Subcutaneous abdominal adipose tissue (tissue), 5 donors: ENCODE measurements at regions not wholly inside any gene's neighbourhood (a gene's known extent, or its start where the extent isn't known, plus 50 kb on each side); places are given as distances from the start of the nearest gene placed in this dataset.

Experiments used
- H3K27ac ChIP-seq: one replicate; pipeline ENCODE4 v1.7.0; 2013; ENCODE audit warnings: low read depth, mild to moderate bottlenecking, inconsistent platforms, low read length, moderate library complexity
- H3K27me3 ChIP-seq, 5 donors: one replicate each; pipeline ENCODE4 v1.7.0; 2013; ENCODE audit warnings: low read length in 5 of 5, inconsistent platforms in 1 of 5; ENCODE audit not compliant: control insufficient read depth in 5 of 5, insufficient read depth in 4 of 5
- H3K36me3 ChIP-seq, 5 donors: one replicate each; pipeline ENCODE4 v1.7.0; 2013; ENCODE audit warnings: low read length in 5 of 5; ENCODE audit not compliant: control insufficient read depth in 5 of 5, insufficient read depth in 5 of 5
- H3K4me1 ChIP-seq, 5 donors: one replicate each; pipeline ENCODE4 v1.7.0; 2013; ENCODE audit warnings: low read length in 5 of 5, mild to moderate bottlenecking in 3 of 5, moderate library complexity in 1 of 5; ENCODE audit not compliant: control insufficient read depth in 5 of 5, insufficient read depth in 5 of 5
- H3K4me3 ChIP-seq, 5 donors: one replicate each; pipeline ENCODE4 v1.7.0; 2013; ENCODE audit warnings: low read length in 5 of 5, low read depth in 1 of 5
- H3K9ac ChIP-seq, 5 donors: one replicate each; pipeline ENCODE4 v1.7.0; 2013; ENCODE audit warnings: low read length in 5 of 5, mild to moderate bottlenecking in 4 of 5, moderate library complexity in 3 of 5
- H3K9me3 ChIP-seq, 5 donors: one replicate each; pipeline ENCODE4 v1.7.0; 2013; ENCODE audit warnings: low read length in 5 of 5; ENCODE audit not compliant: control insufficient read depth in 5 of 5
- donor health status: healthy.
- donor health status: healthy.
- donor health status: healthy.
- donor health status: healthy.
- donor health status: healthy.

DNA sequence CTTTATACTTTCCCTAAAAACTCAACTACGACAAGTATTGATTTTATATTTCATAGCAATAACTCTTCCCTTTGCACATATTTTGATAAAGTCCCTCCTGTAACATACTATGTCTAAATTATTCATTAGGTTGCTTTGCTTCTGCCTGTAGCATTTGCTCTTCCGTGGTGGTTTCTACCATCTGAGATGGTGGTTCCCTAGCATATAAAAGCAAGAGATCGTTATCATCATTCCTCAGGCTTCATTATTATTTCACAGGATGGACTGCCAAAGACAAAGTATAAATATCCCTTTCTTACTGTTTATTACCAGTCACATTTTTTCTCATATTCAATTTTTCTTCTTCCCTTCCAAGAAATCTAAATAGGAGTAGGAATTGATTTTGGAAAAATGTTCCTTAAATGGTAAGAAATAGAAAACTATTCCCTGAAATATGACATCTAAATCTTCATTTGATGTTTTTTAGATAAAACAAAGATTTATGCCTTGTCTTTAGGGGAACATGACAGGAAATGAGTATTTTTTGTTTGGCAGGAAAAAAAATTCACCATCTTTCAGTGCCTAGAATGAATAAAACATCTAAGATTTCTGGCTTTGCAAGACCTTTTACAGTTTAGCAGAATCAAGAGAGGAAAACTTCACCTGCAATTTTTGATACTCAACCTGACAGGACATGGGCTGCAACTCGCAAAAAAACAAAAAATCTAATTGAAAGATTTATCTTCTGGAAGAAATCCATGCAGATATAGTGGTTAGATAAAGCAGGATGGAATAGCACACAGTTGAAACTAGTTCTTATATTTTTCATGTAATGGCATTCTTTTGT lies 340.0 kb downstream of the SPRY2 start:
- Histone ChIP-seq H3K9me3 (no peaks in the 10 kb centered on the region), H3K4me1 (no peaks in the 10 kb centered on the region), H3K9ac (no peak overlapping the region), H3K4me3 (no peak overlapping the region), H3K27me3 (no peaks in the 10 kb centered on the region), H3K27ac (no peak overlapping the region), H3K36me3 (no peaks in the 10 kb centered on the region)

DNA sequence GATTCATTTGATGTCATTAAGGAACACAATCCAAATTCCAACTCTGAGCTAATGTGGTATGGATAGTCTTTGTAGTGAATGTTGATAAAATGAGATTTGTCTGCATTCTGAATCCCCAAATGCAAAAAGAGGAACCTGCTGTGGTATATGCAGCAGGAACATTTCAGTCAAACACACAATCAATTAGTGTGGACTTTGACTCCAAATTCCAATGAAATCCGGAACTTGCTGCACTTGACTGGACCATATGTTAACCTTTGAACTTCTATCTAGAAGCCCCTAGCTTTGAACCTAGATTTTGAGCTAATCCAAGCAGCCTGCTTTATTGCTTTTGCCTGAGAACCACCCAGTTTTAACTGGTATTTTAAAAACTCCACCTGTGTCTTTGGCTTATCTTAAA lies 341.3 kb downstream of the SPRY2 start:
- Histone ChIP-seq H3K36me3 (no peaks in the 10 kb centered on the region), H3K9me3 (no peaks in the 10 kb centered on the region), H3K4me3 (no peak overlapping the region), H3K9ac (no peak overlapping the region), H3K27ac (no peak overlapping the region), H3K4me1 (no peaks in the 10 kb centered on the region), H3K27me3 (no peaks in the 10 kb centered on the region)

DNA sequence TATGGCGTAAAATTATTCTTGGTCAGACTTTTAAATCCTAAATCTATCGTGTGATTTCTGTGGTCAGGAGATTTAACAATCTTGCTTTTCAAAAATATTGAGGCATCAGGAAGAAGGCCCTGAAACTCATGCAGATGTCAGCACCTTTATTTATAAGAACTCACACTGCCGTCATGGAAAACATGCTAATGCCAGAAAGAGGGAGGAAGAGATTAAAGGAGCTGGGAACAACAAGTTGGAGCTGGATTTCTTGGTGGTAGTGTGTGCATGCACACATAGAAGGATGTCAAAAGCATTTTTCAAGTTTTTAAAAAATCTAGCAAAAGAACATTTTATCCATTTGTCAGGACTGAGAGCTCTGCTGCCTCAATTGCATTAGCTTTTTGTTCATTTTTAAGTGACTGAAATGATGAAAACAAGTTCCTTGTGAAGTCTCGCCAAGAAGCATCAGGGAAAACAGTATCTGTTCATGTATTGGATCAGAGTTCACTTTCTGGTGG lies 342.5 kb downstream of the SPRY2 start:
- Histone ChIP-seq H3K9ac (no peak overlapping the region), H3K36me3 (no peaks in the 10 kb centered on the region), H3K4me1 (no peaks in the 10 kb centered on the region), H3K27me3 (no peaks in the 10 kb centered on the region), H3K27ac (no peak overlapping the region), H3K4me3 (no peak overlapping the region), H3K9me3 (no peaks in the 10 kb centered on the region)

GRCh38 chr13:79997244-79997643 lies 343.7 kb downstream of the SPRY2 start:
- Histone ChIP-seq H3K27ac (no peak overlapping the region), H3K4me3 (no peak overlapping the region), H3K4me1 (no peaks in the 10 kb centered on the region), H3K27me3 (no peaks in the 10 kb centered on the region), H3K9ac (no peak overlapping the region), H3K9me3 (no peaks in the 10 kb centered on the region), H3K36me3 (no peaks in the 10 kb centered on the region)

DNA sequence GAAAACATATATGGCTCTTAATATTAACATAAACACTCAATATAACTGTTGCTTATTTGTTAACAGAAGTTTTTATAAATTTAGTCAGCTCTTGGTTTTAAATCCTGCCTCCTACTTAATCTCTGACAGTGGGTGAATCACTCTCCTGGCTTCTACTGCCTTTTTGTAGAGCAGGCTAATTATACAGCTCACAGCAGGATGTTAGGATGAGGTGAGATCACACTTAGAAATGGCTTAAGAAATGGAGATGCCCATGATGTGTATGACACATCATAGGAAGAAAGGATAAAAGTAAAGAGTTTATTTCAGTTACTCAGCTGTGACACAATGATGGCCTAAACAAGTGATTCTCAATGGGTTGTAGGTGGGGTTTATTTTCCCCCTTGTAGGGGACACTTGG lies 345.6 kb downstream of the SPRY2 start:
- H3K9ac ChIP-seq = no peak overlapping the region
- H3K9me3 ChIP-seq = no peaks in the 10 kb centered on the region
- H3K4me1 ChIP-seq = no peaks in the 10 kb centered on the region
- no peaks in the 10 kb centered on the region for H3K27me3 ChIP-seq
- H3K36me3 ChIP-seq = no peaks in the 10 kb centered on the region
- no peak overlapping the region for H3K4me3 ChIP-seq
- H3K27ac ChIP-seq = no peak overlapping the region

DNA sequence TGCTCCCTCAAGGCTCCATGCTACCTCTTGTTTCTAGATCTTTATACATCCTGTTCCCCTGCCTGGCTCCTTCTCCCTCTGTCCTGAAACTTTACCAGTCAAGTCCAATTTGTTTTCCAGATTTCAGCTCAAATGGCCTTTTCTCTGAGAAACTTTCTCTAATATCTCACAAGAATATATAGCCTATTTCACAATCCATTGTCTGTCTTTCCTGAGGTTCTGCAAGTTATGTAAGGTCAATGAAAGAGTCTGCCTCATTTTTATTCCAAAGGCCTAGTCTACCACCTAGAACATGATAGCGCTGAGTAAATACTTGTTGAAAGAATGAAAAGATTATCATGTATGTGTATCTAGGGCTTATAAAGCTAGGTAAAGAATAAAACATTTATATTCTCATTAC lies 348.8 kb downstream of the SPRY2 start:
- Histone ChIP-seq H3K4me1 (no peaks in the 10 kb centered on the region), H3K9ac (no peak overlapping the region), H3K27me3 (no peaks in the 10 kb centered on the region), H3K27ac (no peak overlapping the region), H3K4me3 (no peak overlapping the region), H3K9me3 (no peaks in the 10 kb centered on the region), H3K36me3 (no peaks in the 10 kb centered on the region)

DNA sequence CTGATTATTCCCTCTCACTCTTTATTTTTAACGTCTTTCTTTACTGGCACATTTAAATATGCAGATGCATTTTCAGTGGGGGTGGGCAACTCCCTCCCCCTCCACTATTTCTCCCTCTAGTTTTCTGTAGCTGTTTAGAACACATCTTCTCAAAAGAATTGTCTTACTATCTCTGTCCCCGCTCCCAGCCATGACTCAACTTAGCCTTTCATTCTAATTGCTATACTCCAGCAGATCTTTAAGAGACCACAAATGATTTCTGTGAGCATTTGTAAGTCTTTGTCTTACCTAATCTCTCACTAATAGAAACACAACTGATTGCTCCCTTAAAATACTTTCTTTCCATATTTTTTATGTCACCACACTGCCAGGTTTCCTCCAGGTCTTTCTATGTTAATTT lies 350.9 kb downstream of the SPRY2 start:
- H3K36me3 ChIP-seq = no peaks in the 10 kb centered on the region

GRCh38 chr13:79989217-79989661 lies 351.7 kb downstream of the SPRY2 start:
- Histone ChIP-seq H3K27me3 (no peaks in the 10 kb centered on the region), H3K9ac (no peak overlapping the region), H3K9me3 (no peaks in the 10 kb centered on the region), H3K27ac (no peak overlapping the region), H3K4me3 (no peak overlapping the region), H3K36me3 (no peaks in the 10 kb centered on the region), H3K4me1 (no peaks in the 10 kb centered on the region)

More for the DNA sequence above, 350.9 kb downstream of the SPRY2 start:
- Histone ChIP-seq H3K9me3 (no peaks in the 10 kb centered on the region), H3K9ac (no peak overlapping the region), H3K27me3 (no peaks in the 10 kb centered on the region), H3K4me3 (no peak overlapping the region), H3K27ac (no peak overlapping the region), H3K4me1 (no peaks in the 10 kb centered on the region)

DNA sequence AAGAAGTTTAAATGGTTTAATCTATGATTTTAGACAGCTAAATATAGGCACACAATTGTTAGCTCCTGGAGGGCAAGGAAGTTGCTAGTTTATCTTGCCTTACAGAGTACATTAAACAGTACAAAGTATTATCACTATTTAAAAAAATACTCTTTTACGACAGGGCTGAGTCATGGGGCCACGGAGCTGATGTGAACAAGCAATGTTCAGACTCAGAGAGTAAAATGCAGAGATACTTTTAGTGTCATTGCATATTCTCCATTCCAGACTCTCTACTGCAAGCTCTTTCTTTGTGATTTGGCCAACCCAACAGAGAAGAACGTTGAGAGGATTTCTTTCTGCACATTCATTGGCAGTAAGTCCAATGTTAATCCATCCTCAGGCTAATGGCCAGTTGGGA lies 352.4 kb downstream of the SPRY2 start:
- Histone ChIP-seq H3K4me1 (no peaks in the 10 kb centered on the region), H3K4me3 (no peak overlapping the region), H3K27ac (no peak overlapping the region), H3K36me3 (no peaks in the 10 kb centered on the region), H3K9me3 (no peaks in the 10 kb centered on the region), H3K9ac (no peak overlapping the region), H3K27me3 (no peaks in the 10 kb centered on the region)

- no peaks in the 10 kb centered on the region for H3K9me3 ChIP-seq
- no peak overlapping the region for H3K9ac ChIP-seq
- no peak overlapping the region for H3K27ac ChIP-seq
- no peak overlapping the region for H3K4me3 ChIP-seq
- no peaks in the 10 kb centered on the region for H3K27me3 ChIP-seq
- no peaks in the 10 kb centered on the region for H3K4me1 ChIP-seq
- no peaks in the 10 kb centered on the region for H3K36me3 ChIP-seq
These were observed 353.2 kb downstream of the SPRY2 start for GRCh38 chr13:79987761-79988160.
